ENCODE measurements at regions not wholly inside any gene's neighbourhood (a gene's known extent, or its start where the extent isn't known, plus 50 kb on each side); places are given as distances from the start of the nearest gene placed in this dataset.

DNA sequence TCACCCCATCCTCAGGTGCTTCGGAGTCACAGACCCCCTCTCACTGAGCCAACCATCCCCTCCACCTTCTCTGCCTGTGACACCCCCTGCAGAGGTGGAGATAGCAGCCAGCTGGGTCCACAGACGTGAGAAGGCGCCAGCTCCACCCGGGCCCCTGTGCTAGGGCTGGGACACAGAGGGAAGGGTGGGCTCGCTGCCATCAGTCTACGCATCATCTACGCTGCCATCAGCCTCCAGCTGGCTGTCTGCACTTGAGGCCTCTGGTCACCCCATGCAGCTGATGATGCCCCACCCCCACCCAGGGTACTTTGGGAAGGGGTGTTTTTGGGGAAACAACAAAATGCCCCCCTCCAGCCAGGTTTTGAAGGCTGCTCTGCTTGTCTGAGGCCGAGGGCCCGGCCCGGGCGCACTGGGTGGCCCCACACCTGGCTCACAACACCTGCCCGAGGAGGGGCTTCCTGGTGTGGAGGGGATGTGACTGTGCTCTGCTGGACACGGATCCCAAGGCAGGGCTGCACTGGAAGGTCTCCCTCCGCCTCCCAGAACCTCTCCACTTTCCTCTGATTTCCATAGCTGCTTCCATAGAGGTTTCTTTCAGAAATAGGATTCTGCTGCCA is 163.4 kb upstream of the IQSEC1 start:
- Histone ChIP-seq H3K4me3 (ENCODE audit: low read length) (no peak overlapping the region), H3K36me3 (replicated peaks; ENCODE audit: low read depth, low read length) (no peaks in the 10 kb centered on the region), H3K9ac (ENCODE audit: low read length) (no peak overlapping the region), H3K27ac (ENCODE audit: low read length) (no peak overlapping the region), H3K4me2 (ENCODE audit: low read length) (no peak overlapping the region), H3K9me3 (ENCODE audit: insufficient read depth, low read length) (no peaks in the 10 kb centered on the region), H4K20me1 (ENCODE audit: insufficient read depth, low read length) (no peaks in the 10 kb centered on the region), H2AFZ (ENCODE audit: low read depth, low read length) (no peak overlapping the region), H3K4me1 (ENCODE audit: low read length) (peaks cover 32% of the 10 kb centered on the region), H3K27me3 (ENCODE audit: low read depth, low read length) (peaks cover 45% of the 10 kb centered on the region), H3K79me2 (ENCODE audit: low read length) (no peaks in the 10 kb centered on the region)
- TF ChIP-seq EZH2phosphoT487 (IDR thresholded peaks at IDR 0.05; ENCODE audit: low read depth), result no peak
- TF ChIP-seq, protein P1, sequence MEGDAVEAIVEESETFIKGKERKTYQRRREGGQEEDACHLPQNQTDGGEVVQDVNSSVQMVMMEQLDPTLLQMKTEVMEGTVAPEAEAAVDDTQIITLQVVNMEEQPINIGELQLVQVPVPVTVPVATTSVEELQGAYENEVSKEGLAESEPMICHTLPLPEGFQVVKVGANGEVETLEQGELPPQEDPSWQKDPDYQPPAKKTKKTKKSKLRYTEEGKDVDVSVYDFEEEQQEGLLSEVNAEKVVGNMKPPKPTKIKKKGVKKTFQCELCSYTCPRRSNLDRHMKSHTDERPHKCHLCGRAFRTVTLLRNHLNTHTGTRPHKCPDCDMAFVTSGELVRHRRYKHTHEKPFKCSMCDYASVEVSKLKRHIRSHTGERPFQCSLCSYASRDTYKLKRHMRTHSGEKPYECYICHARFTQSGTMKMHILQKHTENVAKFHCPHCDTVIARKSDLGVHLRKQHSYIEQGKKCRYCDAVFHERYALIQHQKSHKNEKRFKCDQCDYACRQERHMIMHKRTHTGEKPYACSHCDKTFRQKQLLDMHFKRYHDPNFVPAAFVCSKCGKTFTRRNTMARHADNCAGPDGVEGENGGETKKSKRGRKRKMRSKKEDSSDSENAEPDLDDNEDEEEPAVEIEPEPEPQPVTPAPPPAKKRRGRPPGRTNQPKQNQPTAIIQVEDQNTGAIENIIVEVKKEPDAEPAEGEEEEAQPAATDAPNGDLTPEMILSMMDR (IDR thresholded peaks at IDR 0.05; ENCODE audit: low read depth, low read length), result no peak

DNA sequence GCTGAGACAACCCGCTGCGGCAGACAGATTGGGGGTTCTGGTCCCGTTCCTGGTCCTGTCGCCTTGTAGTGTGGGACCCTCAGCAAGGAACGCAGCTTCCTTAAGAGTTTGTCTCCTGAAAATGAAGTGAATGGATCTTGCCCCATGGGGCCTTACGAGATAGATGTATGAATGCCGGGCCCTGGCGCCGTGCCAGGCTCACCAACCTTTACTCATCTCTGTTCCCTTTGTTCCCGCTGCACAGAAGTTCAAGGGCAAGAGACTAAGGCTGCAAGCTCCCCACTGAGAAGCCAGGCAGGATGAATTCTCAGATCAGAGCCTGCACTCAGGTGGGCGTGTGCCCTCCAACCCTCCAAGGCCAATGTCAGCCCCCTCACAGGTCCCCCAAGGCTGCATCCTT is 162.7 kb upstream of the IQSEC1 start:
- TF ChIP-seq, protein P1 (IDR thresholded peaks at IDR 0.05; ENCODE audit: low read depth, low read length), result no peak
- no peaks in the 10 kb centered on the region for H4K20me1 ChIP-seq (ENCODE audit: insufficient read depth, low read length)
- no peak overlapping the region for H3K4me3 ChIP-seq (ENCODE audit: low read length)
- no peaks in the 10 kb centered on the region for H3K79me2 ChIP-seq (ENCODE audit: low read length)
- no peaks in the 10 kb centered on the region for H3K36me3 ChIP-seq (replicated peaks; ENCODE audit: low read depth, low read length)
- H3K4me2 ChIP-seq (ENCODE audit: low read length), result no peak overlapping the region
- H2AFZ ChIP-seq (ENCODE audit: low read depth, low read length), result no peak overlapping the region
- no peak overlapping the region for H3K9ac ChIP-seq (ENCODE audit: low read length)
- no peak overlapping the region for H3K27ac ChIP-seq (ENCODE audit: low read length)
- no peaks in the 10 kb centered on the region for H3K9me3 ChIP-seq (ENCODE audit: insufficient read depth, low read length)
- H3K27me3 ChIP-seq (ENCODE audit: low read depth, low read length), result peaks cover 45% of the 10 kb centered on the region
- H3K4me1 ChIP-seq (ENCODE audit: low read length), result peaks cover 24% of the 10 kb centered on the region

DNA sequence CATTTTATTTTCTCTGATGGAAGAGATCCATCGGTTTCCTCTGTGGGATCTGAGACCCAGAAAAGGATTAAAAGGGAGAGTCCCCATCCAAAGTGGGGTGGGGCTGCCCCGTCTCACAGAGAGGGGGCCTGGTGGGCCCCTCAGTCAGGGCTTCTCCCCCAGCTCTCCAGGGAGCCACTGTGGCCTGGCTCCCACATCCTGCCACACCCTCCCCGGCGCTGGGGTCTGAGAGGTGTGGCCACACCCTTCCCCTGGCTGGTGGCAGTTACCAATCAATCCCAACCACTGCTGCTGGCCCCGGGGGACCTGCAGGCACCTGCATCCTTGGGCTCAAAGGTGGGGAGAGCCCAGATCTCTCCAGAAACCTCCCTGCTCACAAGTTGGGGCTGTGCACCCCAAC is 161.8 kb upstream of the IQSEC1 start:
- Histone ChIP-seq H4K20me1 (ENCODE audit: insufficient read depth, low read length) (no peaks in the 10 kb centered on the region), H3K4me2 (ENCODE audit: low read length) (peak overlapping the region; percentile 58), H3K36me3 (replicated peaks; ENCODE audit: low read depth, low read length) (no peaks in the 10 kb centered on the region), H3K4me1 (ENCODE audit: low read length) (peaks cover 23% of the 10 kb centered on the region), H3K9ac (ENCODE audit: low read length) (no peak overlapping the region), H3K79me2 (ENCODE audit: low read length) (no peaks in the 10 kb centered on the region), H2AFZ (ENCODE audit: low read depth, low read length) (no peak overlapping the region), H3K27ac (ENCODE audit: low read length) (no peak overlapping the region), H3K9me3 (ENCODE audit: insufficient read depth, low read length) (no peaks in the 10 kb centered on the region), H3K27me3 (ENCODE audit: low read depth, low read length) (peaks cover 41% of the 10 kb centered on the region), H3K4me3 (ENCODE audit: low read length) (peak overlapping the region; percentile 11)
- TF ChIP-seq, protein P1 (IDR thresholded peaks at IDR 0.05; ENCODE audit: low read depth, low read length), result no peak
- no peak for TF ChIP-seq EZH2phosphoT487 (IDR thresholded peaks at IDR 0.05; ENCODE audit: low read depth)

DNA sequence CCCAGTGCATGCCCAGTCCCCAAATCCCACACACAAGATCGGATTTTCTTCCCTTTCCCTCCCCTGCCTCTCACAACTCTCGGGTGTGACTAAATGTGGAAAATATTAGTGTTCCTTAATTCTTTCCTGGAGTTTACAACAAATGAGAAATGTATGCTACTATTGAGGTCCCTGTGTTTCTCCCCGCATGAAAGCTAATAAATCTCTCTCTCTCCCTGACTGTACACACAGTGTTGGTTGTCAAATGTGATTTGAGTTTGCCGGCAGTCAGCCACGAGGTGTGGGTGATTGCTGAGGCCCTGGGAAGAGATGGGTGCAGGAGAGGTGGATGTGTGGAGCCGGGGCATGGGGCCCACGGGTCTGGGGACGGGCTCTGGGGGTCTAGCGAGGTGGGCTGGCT is 161.4 kb upstream of the IQSEC1 start:
- H3K27ac ChIP-seq (ENCODE audit: low read length), result no peak overlapping the region
- H3K4me2 ChIP-seq (ENCODE audit: low read length), result peak overlapping the region; percentile 58
- peak overlapping the region; percentile 11 for H3K4me3 ChIP-seq (ENCODE audit: low read length)
- H3K4me1 ChIP-seq (ENCODE audit: low read length), result peaks cover 23% of the 10 kb centered on the region
- H2AFZ ChIP-seq (ENCODE audit: low read depth, low read length), result peak overlapping the region; percentile 92
- H4K20me1 ChIP-seq (ENCODE audit: insufficient read depth, low read length), result no peaks in the 10 kb centered on the region
- H3K9ac ChIP-seq (ENCODE audit: low read length), result no peak overlapping the region; the same call in 1 of the 2 replicates
- H3K9me3 ChIP-seq (ENCODE audit: insufficient read depth, low read length), result no peaks in the 10 kb centered on the region
- H3K36me3 ChIP-seq (replicated peaks; ENCODE audit: low read depth, low read length), result no peaks in the 10 kb centered on the region
- peaks cover 41% of the 10 kb centered on the region for H3K27me3 ChIP-seq (ENCODE audit: low read depth, low read length)
- H3K79me2 ChIP-seq (ENCODE audit: low read length), result no peaks in the 10 kb centered on the region
- TF ChIP-seq EZH2phosphoT487 (IDR thresholded peaks at IDR 0.05; ENCODE audit: low read depth), result no peak
- TF ChIP-seq, protein P1 (IDR thresholded peaks at IDR 0.05; ENCODE audit: low read depth, low read length), result no peak
